CD14-positive monocyte (primary cell): ENCODE measurements at regions not wholly inside any gene's neighbourhood (a gene's known extent, or its start where the extent isn't known, plus 50 kb on each side); places are given as distances from the start of the nearest gene placed in this dataset.

Experiments used
- DNase-seq, 3 donors: peaks; one replicate each; pipeline ENCODE4 v3.0.0-alpha.2; 2011 to 2022
- H2AFZ ChIP-seq: 2 replicates; pipeline ENCODE4 v1.6.0; 2012; ENCODE audit warnings: mild to moderate bottlenecking, low read depth, low read length, inconsistent platforms; ENCODE audit not compliant: insufficient read depth, poor library complexity, severe bottlenecking
- H3K27ac ChIP-seq, 2 donors: 1 replicate in 1 of 2; 2 replicates in 1 of 2; pipeline ENCODE4 v1.5.1; 2012 to 2013; ENCODE audit warnings: low read length in 2 of 2, control low read depth in 1 of 2, inconsistent platforms in 1 of 2, low read depth in 1 of 2, mild to moderate bottlenecking in 1 of 2
- H3K27me3 ChIP-seq, 2 donors: one replicate each; pipeline versions ENCODE4 v1.6.0 to v1.6.1; 2011 to 2013; ENCODE audit warnings: low read length in 2 of 2; ENCODE audit not compliant: control insufficient read depth in 2 of 2, insufficient read depth in 2 of 2
- H3K36me3 ChIP-seq, 2 donors: replicated peaks in 1 of 2; 1 replicate in 1 of 2; 2 replicates in 1 of 2; pipeline versions ENCODE4 v1.5.1 to v1.6.1; 2012 to 2013; ENCODE audit warnings: low read length in 2 of 2, control low read depth in 1 of 2, inconsistent platforms in 1 of 2, mild to moderate bottlenecking in 1 of 2; ENCODE audit not compliant: insufficient read depth in 2 of 2, control insufficient read depth in 1 of 2
- H3K4me1 ChIP-seq, 2 donors: 1 replicate in 1 of 2; 2 replicates in 1 of 2; pipeline versions ENCODE4 v1.5.1 to v1.6.1; 2012 to 2013; ENCODE audit warnings: low read length in 2 of 2, control low read depth in 1 of 2, inconsistent platforms in 1 of 2, mild to moderate bottlenecking in 1 of 2, moderate library complexity in 1 of 2; ENCODE audit not compliant: insufficient read depth in 2 of 2, control insufficient read depth in 1 of 2
- H3K4me2 ChIP-seq: replicated peaks from 2 replicates; pipeline ENCODE3; 2012; ENCODE audit warnings: low read length, moderate library complexity, mild to moderate bottlenecking; ENCODE audit not compliant: poor library complexity, severe bottlenecking; ENCODE audit errors: extremely low read depth
- H3K4me3 ChIP-seq, 3 experiments: fragments of 200-600 bp in 1 of 3; sonication (generic) in 1 of 3; replicated peaks in 1 of 3; 1 replicate in 2 of 3; 2 replicates in 1 of 3; pipeline ENCODE4 v1.5.1; 2011 to 2013; ENCODE audit warnings: low read length in 3 of 3, mild to moderate bottlenecking in 3 of 3, control low read depth in 2 of 3, low read depth in 2 of 3, inconsistent platforms in 1 of 3, moderate library complexity in 1 of 3
- H3K79me2 ChIP-seq: 2 replicates; pipeline ENCODE4 v1.6.0; 2012; ENCODE audit warnings: mild to moderate bottlenecking, control low read depth, inconsistent platforms, low read length, moderate library complexity; ENCODE audit not compliant: insufficient read depth
- H3K9ac ChIP-seq: 2 replicates; pipeline ENCODE4 v1.6.0; 2017; ENCODE audit warnings: low read length, mild to moderate bottlenecking; ENCODE audit not compliant: insufficient read depth, poor library complexity, severe bottlenecking
- H3K9me3 ChIP-seq, 2 donors: replicated peaks in 1 of 2; 1 replicate in 1 of 2; 2 replicates in 1 of 2; pipeline versions ENCODE4 v1.5.1 to v1.6.1; 2012 to 2013; ENCODE audit warnings: low read length in 2 of 2, control low read depth in 1 of 2; ENCODE audit not compliant: control insufficient read depth in 1 of 2, insufficient read depth in 1 of 2
- H4K20me1 ChIP-seq: 2 replicates; pipeline ENCODE4 v1.6.0; 2012; ENCODE audit warnings: mild to moderate bottlenecking, low read length, control low read depth, moderate library complexity; ENCODE audit not compliant: insufficient read depth
- H3K27ac Mint-ChIP-seq, 7 donors: one replicate each; pipeline ENCODE4 v1.8.0; 2020; ENCODE audit warnings: mild to moderate bottlenecking in 7 of 7, mixed read lengths in 7 of 7, moderate library complexity in 6 of 7, inconsistent platforms in 2 of 7
- H3K27me3 Mint-ChIP-seq, 3 donors: one replicate each; pipeline ENCODE4 v1.8.0; 2021 to 2022; ENCODE audit warnings: low read depth in 3 of 3, mild to moderate bottlenecking in 3 of 3, mixed read lengths in 3 of 3, moderate library complexity in 3 of 3, inconsistent platforms in 1 of 3
- H3K36me3 Mint-ChIP-seq, 2 donors: one replicate each; pipeline ENCODE4 v1.8.0; 2020; ENCODE audit warnings: mixed read lengths in 2 of 2, inconsistent platforms in 1 of 2, mild to moderate bottlenecking in 1 of 2
- H3K4me1 Mint-ChIP-seq: one replicate; pipeline ENCODE4 v1.8.0; 2020; ENCODE audit warnings: mild to moderate bottlenecking, mixed read lengths
- H3K4me3 Mint-ChIP-seq, 2 donors: one replicate each; pipeline ENCODE4 v1.8.0; 2020; ENCODE audit warnings: mild to moderate bottlenecking in 2 of 2, mixed read lengths in 2 of 2, moderate library complexity in 1 of 2
- H3K9me3 Mint-ChIP-seq, 7 donors: one replicate each; pipeline ENCODE4 v1.8.0; 2020 to 2022; ENCODE audit warnings: mixed read lengths in 7 of 7, mild to moderate bottlenecking in 6 of 7, moderate library complexity in 6 of 7, inconsistent platforms in 2 of 7
- CTCF ChIP-seq: fragments of 200-600 bp; IDR thresholded peaks from one replicate; pipeline ENCODE4 v1.8.0; 2022; ENCODE audit warnings: antibody characterized with exemption, mild to moderate bottlenecking
- WGBS: methylation state at CpG from one replicate; pipeline ENCODE4 v1.1.5; 2013; ENCODE audit warnings: missing lambda C conversion rate; ENCODE audit not compliant: insufficient coverage; 5-methylcytosine and 5-hydroxymethylcytosine counted together
- intact Hi-C, 2 donors: fragments of 100-400 bp; cut with micrococcal nuclease; formaldehyde crosslinking; loops; one replicate each; pipeline versions ENCODE4 v1.15.0 to v1.15.1; 2023

DNA sequence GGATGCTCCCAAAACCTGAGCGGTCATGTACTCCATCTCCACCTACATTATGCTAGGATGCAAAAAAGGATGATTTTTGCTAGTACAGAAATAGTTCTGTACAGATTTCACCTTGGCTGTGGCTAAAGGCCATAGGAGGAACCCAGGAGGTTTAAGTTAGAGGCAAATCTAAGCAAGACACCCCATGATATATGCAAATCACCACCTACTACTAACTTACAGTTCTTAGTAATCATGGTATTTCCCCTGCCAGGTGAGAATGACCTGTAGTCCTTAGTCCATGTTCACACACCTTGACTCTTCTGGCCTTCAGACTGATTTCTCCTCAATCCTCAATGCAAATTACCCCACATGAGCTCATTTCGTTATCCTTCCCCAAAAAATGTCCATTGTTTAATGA is 154.2 kb downstream of the IMPG2 start:
- H3K9me3 ChIP-seq: no peaks in the 10 kb centered on the region
- H3K27me3 ChIP-seq: no peaks in the 10 kb centered on the region
- H3K79me2 ChIP-seq: no peaks in the 10 kb centered on the region
- no peaks in the 10 kb centered on the region for H3K36me3 Mint-ChIP-seq
- no peak overlapping the region for H3K9ac ChIP-seq
- DNase-seq: no peak
- H3K9me3 Mint-ChIP-seq: peaks cover 0 to 5% (median 2%) of the 10 kb centered on the region in 7 donors
- H3K36me3 ChIP-seq: no peaks in the 10 kb centered on the region
- intact Hi-C loops: no loop called here
- no peak overlapping the region for H2AFZ ChIP-seq
- no peaks in the 10 kb centered on the region for H3K4me1 ChIP-seq
- no peak overlapping the region for H3K4me3 Mint-ChIP-seq
- no peaks in the 10 kb centered on the region for H3K4me1 Mint-ChIP-seq
- H3K4me2 ChIP-seq: no peak overlapping the region
- WGBS: no CpG with 5 or more reads among the region's 2 CpGs
- H3K27ac Mint-ChIP-seq: no peak overlapping the region
- H3K4me3 ChIP-seq: no peak overlapping the region
- no peaks in the 10 kb centered on the region for H4K20me1 ChIP-seq
- H3K27ac ChIP-seq: no peak overlapping the region
- no peak for TF ChIP-seq CTCF
- peaks cover 0 to 2% (median 2%) of the 10 kb centered on the region in 3 donors for H3K27me3 Mint-ChIP-seq

GRCh38 chr3:101163554-101163953 is 156.8 kb downstream of the IMPG2 start:
- H3K36me3 Mint-ChIP-seq: no peaks in the 10 kb centered on the region
- no peak for TF ChIP-seq CTCF
- Histone ChIP-seq H3K36me3 (no peaks in the 10 kb centered on the region), H3K27me3 (no peaks in the 10 kb centered on the region), H3K4me3 (no peak overlapping the region), H3K27ac (no peak overlapping the region), H3K9ac (no peak overlapping the region), H3K4me1 (no peaks in the 10 kb centered on the region), H2AFZ (no peak overlapping the region), H3K79me2 (no peaks in the 10 kb centered on the region), H4K20me1 (no peaks in the 10 kb centered on the region), H3K4me2 (no peak overlapping the region), H3K9me3 (no peaks in the 10 kb centered on the region)
- H3K9me3 Mint-ChIP-seq: peaks cover 0 to 3% (median 0%) of the 10 kb centered on the region in 7 donors
- DNase-seq: no peak
- no peaks in the 10 kb centered on the region for H3K4me1 Mint-ChIP-seq
- H3K27me3 Mint-ChIP-seq: peaks cover 0 to 2% (median 2%) of the 10 kb centered on the region in 3 donors
- H3K27ac Mint-ChIP-seq: no peak overlapping the region
- intact Hi-C loops: no loop called here
- no peak overlapping the region for H3K4me3 Mint-ChIP-seq
